Fibroblast of skin of left quadriceps (primary cell): ENCODE measurements at regions not wholly inside any gene's neighbourhood (a gene's known extent, or its start where the extent isn't known, plus 50 kb on each side); places are given as distances from the start of the nearest gene placed in this dataset.
A peak's percentile ranks its signal among the peaks of the same experiment; 100 is the strongest.

Experiments used
- DNase-seq, 2 experiments: peaks; one replicate each; pipeline ENCODE4 v3.0.0-alpha.2; 2013; ENCODE audit warnings: low read depth in 2 of 2

GRCh38 chr4:100084892-100085291 lies 105.4 kb downstream of the DDIT4L start:
- no peak for DNase-seq

GRCh38 chr4:100083289-100083688 lies 107.0 kb downstream of the DDIT4L start:
- no peak for DNase-seq

GRCh38 chr4:100082852-100083251 lies 107.4 kb downstream of the DDIT4L start:
- DNase-seq = no peak

- no peak for DNase-seq
Observed at GRCh38 chr4:100081491-100081890, 108.8 kb downstream of the DDIT4L start.

GRCh38 chr4:100079264-100079663 lies 111.0 kb downstream of the DDIT4L start:
- DNase-seq = no peak

GRCh38 chr4:100076753-100077152 lies 113.5 kb downstream of the DDIT4L start:
- no peak for DNase-seq

GRCh38 chr4:100075486-100076270 lies 114.6 kb downstream of the DDIT4L start:
- DNase-seq = no peak

GRCh38 chr4:100075056-100075455 lies 115.2 kb downstream of the DDIT4L start:
- DNase-seq = no peak

GRCh38 chr4:100071506-100071905 lies 118.8 kb downstream of the DDIT4L start:
- no peak for DNase-seq

- DNase-seq = no peak
Observed at GRCh38 chr4:100070868-100071267, 119.4 kb downstream of the DDIT4L start.

- no peak for DNase-seq
Observed at GRCh38 chr4:100069207-100069606, 119.1 kb upstream of the H2AZ1 start.

GRCh38 chr4:100067255-100067654 lies 117.2 kb upstream of the H2AZ1 start:
- DNase-seq = no peak

GRCh38 chr4:100063355-100063754 lies 113.3 kb upstream of the H2AZ1 start:
- DNase-seq = no peak

GRCh38 chr4:100062921-100063320 lies 112.8 kb upstream of the H2AZ1 start:
- DNase-seq = peak in 1 of 2 experiments; percentile 5

- peak in 1 of 2 experiments; percentile 14 for DNase-seq
Observed at GRCh38 chr4:100061835-100062234, 111.8 kb upstream of the H2AZ1 start.

- DNase-seq = no peak
Observed at GRCh38 chr4:100060765-100061416, 110.8 kb upstream of the H2AZ1 start.

GRCh38 chr4:100059467-100059866 lies 109.4 kb upstream of the H2AZ1 start:
- no peak for DNase-seq

- DNase-seq = no peak
Observed at GRCh38 chr4:100056701-100057100, 106.6 kb upstream of the H2AZ1 start.

- DNase-seq = no peak
Observed at GRCh38 chr4:100054071-100054470, 104.0 kb upstream of the H2AZ1 start.

GRCh38 chr4:100049872-100050271 lies 99.8 kb upstream of the H2AZ1 start:
- DNase-seq = no peak

GRCh38 chr4:100042711-100043110 lies 92.6 kb upstream of the H2AZ1 start:
- no peak for DNase-seq

- no peak for DNase-seq
Observed at GRCh38 chr4:100042235-100042634, 92.2 kb upstream of the H2AZ1 start.

- DNase-seq = no peak
Observed at GRCh38 chr4:100041646-100042045, 91.6 kb upstream of the H2AZ1 start.
